Tibial nerve (tissue), 3 donors: ENCODE measurements at regions not wholly inside any gene's neighbourhood (a gene's known extent, or its start where the extent isn't known, plus 50 kb on each side); places are given as distances from the start of the nearest gene placed in this dataset.

Experiments used
- CTCF ChIP-seq, 5 experiments: fragments of 200-600 bp in 3 of 5; fragments of 450-650 bp in 2 of 5; sonication (generic) in 3 of 5; IDR thresholded peaks; one replicate each; pipeline ENCODE4 v1.5.1; 2016 to 2019; ENCODE audit warnings: antibody characterized with exemption in 5 of 5, mild to moderate bottlenecking in 3 of 5, moderate library complexity in 2 of 5
- POLR2A ChIP-seq, 2 donors: fragments of 450-650 bp; IDR thresholded peaks; one replicate each; pipeline ENCODE4 v1.6.1; 2017; ENCODE audit warnings: antibody characterized with exemption in 2 of 2, mild to moderate bottlenecking in 2 of 2, moderate library complexity in 2 of 2

GRCh38 chr5:54678737-54679136 is 161.2 kb downstream of the SNX18 start:
- TF ChIP-seq CTCF (IDR thresholded peaks at IDR 0.05): no peak
- no peak for TF ChIP-seq POLR2A (IDR thresholded peaks at IDR 0.05)
